Mucosa of descending colon (tissue), 3 donors: ENCODE measurements at regions not wholly inside any gene's neighbourhood (a gene's known extent, or its start where the extent isn't known, plus 50 kb on each side); places are given as distances from the start of the nearest gene placed in this dataset.
"Not testable (repeated sequence)": the region's sequence is repeated elsewhere in the genome, so short reads cannot be mapped to it uniquely, and the experiment has no call there.

Experiments
- ATAC-seq: fragments of 200-7000 bp; cut with Tn5 transposase; one replicate; pipeline ENCODE4 v1.9.1; 2020; ENCODE audit warnings: mild to moderate bottlenecking, moderate library complexity
- DNase-seq, 3 donors: peaks; one replicate each; pipeline ENCODE4 v3.0.0-alpha.2; 2020
- H3K36me3 ChIP-seq: fragments of 200-600 bp; one replicate; pipeline ENCODE4 v1.8.0; 2021; ENCODE audit warnings: low read depth, mild to moderate bottlenecking
- H3K4me1 ChIP-seq: fragments of 200-600 bp; one replicate; pipeline ENCODE4 v1.8.0; 2021; ENCODE audit warnings: low read depth, mild to moderate bottlenecking
- H3K4me3 ChIP-seq: fragments of 200-600 bp; one replicate; pipeline ENCODE4 v1.8.0; 2021; ENCODE audit warnings: mild to moderate bottlenecking
- H3K9me3 ChIP-seq: fragments of 200-600 bp; one replicate; pipeline ENCODE4 v1.8.0; 2021; ENCODE audit warnings: mild to moderate bottlenecking
- intact Hi-C, 2 donors: fragments of 100-400 bp; cut with DNase I in 1 of 2; cut with micrococcal nuclease in 1 of 2; formaldehyde crosslinking; loops; one replicate each; pipeline versions ENCODE4 v1.11.0 to v1.11.1; 2022; cut with DNase I, micrococcal nuclease
- TF ChIP-seq, protein P1 (sequence below): fragments of 200-600 bp; IDR thresholded peaks from one replicate; pipeline ENCODE4 v1.8.0; 2022; ENCODE audit warnings: antibody characterized with exemption, mild to moderate bottlenecking
- donor health status: DM: no; HTN: no; CAD: no; lungs with moderate emphysema.
- donor health status: DM: no; HTN: no; CAD: no.
- donor health status: DM: no; HTN: yes; CAD: no.

DNA sequence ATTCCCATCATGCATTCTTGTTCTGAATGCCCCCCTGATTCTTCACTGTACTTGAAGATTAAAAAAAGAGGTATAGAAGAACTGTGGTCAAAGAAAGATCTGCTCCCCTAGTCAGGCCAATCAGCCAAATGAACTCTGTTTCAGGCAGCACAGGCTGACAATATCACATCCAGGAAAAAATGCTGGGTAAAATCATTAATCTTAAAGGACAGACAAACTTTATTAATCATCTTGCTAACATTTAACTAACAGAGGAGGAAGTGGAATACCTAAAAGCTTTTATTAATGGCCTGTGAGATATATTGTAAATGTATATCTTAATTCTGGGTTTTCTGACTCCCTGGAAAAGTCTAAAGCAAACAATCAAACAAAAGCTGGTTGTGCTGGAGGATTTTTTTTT is 660.5 kb upstream of the PRMT6 start:
- H3K4me3 ChIP-seq: no peak overlapping the region
- ATAC-seq (no peak), DNase-seq (no peak)
- intact Hi-C loops: no loop called here
- no peaks in the 10 kb centered on the region for H3K4me1 ChIP-seq
- H3K36me3 ChIP-seq: no peaks in the 10 kb centered on the region
- H3K9me3 ChIP-seq: peaks cover 2% of the 10 kb centered on the region
- TF ChIP-seq, protein P1, sequence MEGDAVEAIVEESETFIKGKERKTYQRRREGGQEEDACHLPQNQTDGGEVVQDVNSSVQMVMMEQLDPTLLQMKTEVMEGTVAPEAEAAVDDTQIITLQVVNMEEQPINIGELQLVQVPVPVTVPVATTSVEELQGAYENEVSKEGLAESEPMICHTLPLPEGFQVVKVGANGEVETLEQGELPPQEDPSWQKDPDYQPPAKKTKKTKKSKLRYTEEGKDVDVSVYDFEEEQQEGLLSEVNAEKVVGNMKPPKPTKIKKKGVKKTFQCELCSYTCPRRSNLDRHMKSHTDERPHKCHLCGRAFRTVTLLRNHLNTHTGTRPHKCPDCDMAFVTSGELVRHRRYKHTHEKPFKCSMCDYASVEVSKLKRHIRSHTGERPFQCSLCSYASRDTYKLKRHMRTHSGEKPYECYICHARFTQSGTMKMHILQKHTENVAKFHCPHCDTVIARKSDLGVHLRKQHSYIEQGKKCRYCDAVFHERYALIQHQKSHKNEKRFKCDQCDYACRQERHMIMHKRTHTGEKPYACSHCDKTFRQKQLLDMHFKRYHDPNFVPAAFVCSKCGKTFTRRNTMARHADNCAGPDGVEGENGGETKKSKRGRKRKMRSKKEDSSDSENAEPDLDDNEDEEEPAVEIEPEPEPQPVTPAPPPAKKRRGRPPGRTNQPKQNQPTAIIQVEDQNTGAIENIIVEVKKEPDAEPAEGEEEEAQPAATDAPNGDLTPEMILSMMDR: no peak

DNA sequence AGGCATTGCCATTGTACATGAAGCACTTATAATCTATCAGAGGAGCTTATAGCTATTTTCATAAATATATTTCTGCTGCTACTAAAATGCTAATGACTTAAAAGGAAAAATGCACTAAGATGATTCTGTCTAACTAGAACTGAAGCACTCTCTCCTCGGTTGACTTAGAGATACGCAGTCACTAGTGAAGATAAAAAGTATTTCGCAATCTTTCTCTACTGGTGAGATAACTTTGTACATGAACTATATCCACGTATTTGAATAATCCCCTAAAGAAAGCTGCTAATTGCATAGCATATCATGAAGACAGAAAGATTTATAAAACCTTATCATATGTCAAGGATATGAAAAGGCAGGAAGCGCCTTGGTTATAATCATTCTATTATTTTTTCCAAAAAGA is 658.1 kb upstream of the PRMT6 start:
- no peak overlapping the region for H3K4me3 ChIP-seq
- peaks cover 2% of the 10 kb centered on the region for H3K9me3 ChIP-seq
- TF ChIP-seq, protein P1: no peak
- DNase-seq (no peak), ATAC-seq (no peak)
- no peaks in the 10 kb centered on the region for H3K36me3 ChIP-seq
- no peaks in the 10 kb centered on the region for H3K4me1 ChIP-seq
- intact Hi-C loops: no loop called here

DNA sequence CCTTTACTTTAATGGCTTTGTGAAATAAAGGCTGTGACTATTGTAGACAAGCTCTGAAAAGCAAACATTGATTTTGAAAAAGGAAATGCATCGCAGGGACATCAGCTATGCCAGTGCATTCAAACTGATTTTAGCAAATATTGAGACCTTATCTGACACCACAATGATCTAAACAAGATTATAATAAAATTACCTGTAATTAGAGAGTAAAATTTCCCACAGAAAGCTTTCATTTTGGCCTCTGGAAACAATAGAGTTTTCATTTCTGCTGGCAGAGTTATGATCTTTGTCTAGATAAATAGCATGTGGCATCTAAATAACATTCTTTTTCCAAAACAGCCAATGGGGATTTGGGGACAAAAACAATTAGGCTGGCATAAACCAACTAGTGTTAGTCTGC is 650.4 kb upstream of the PRMT6 start:
- ATAC-seq (no peak), DNase-seq (no peak)
- H3K36me3 ChIP-seq: no peaks in the 10 kb centered on the region
- TF ChIP-seq, protein P1: no peak
- no peak overlapping the region for H3K4me3 ChIP-seq
- intact Hi-C loops: no loop called here
- H3K9me3 ChIP-seq: no peaks in the 10 kb centered on the region
- no peaks in the 10 kb centered on the region for H3K4me1 ChIP-seq

DNA sequence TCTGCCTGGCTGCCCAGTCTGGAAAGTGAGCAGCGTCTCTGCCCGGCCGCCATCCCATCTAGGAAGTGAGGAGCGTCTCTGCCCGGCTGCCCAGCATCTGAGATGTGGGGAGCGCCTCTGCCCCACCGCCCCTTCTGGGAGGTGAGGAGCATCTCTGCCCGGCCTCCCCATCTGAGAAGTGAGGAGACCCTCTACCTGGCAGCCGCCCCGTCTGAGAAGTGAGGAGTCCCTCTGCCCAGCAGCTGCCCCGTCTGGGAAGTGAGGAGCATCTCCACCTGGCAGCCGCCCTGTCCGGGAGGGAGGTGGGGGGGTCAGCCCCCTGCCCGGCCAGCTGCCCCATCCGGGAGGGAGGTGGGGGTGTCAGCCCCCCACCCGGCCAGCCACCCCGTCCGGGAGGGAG is 644.2 kb upstream of the PRMT6 start:
- intact Hi-C loops, H3K36me3 ChIP-seq, ATAC-seq, H3K9me3 ChIP-seq, DNase-seq, H3K4me1 ChIP-seq, H3K4me3 ChIP-seq: not testable (repeated sequence)

DNA sequence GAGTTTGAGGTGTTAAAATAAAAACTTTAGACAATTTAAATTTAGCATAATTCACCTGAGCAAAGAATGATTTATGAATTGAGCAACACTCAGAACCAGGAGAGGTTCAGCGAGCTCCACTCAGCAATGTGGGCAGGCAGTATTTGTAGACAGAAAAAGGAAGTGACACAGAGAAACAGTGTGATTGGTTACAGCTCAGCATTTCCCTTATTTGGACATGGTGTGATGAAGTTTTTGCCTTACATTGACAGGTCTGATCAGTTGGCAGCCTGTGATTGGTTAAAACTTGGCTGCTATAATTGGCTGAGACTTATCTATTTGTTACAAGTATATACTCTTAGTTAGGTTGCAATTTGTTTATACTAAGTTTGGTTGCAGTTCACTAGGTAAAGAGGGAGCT is 621.2 kb upstream of the PRMT6 start:
- H3K9me3 ChIP-seq: no peaks in the 10 kb centered on the region
- TF ChIP-seq, protein P1: no peak
- no peaks in the 10 kb centered on the region for H3K36me3 ChIP-seq
- DNase-seq: no peak
- H3K4me3 ChIP-seq: no peak overlapping the region
- intact Hi-C loops: no loop called here
- H3K4me1 ChIP-seq: no peaks in the 10 kb centered on the region
- ATAC-seq: no peak

DNA sequence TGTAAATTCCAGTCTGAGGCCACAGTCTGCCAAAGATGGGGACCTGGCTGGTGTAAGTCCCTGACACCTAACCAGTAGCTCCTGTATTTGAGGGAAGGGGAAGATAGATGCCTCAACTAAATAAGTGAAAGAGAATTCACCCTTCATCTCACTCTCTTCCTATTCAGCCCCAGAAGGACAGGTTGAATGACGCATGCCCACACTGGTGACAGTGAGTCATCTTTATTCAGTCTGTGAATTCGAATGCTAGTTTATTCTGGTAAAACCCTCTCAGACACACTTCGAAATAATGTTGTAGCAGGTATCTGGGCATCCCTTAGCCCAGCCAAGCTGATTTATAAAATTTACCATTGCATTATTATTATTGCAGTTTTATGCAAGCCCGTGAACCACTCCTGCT is 617.0 kb upstream of the PRMT6 start:
- TF ChIP-seq, protein P1: no peak
- ATAC-seq (no peak), DNase-seq (no peak)
- intact Hi-C loops: no loop called here
- H3K4me1 ChIP-seq: no peaks in the 10 kb centered on the region
- no peaks in the 10 kb centered on the region for H3K36me3 ChIP-seq
- H3K9me3 ChIP-seq: no peaks in the 10 kb centered on the region
- no peak overlapping the region for H3K4me3 ChIP-seq
